HL-60 (cell line): ENCODE measurements at regions not wholly inside any gene's neighbourhood (a gene's known extent, or its start where the extent isn't known, plus 50 kb on each side); places are given as distances from the start of the nearest gene placed in this dataset.

Source experiments
- CTCF ChIP-seq: IDR thresholded peaks from one replicate; pipeline ENCODE4 v1.5.1; 2011; ENCODE audit warnings: low read length, control low read depth, inconsistent platforms; ENCODE audit not compliant: insufficient read depth
- GABPA ChIP-seq: IDR thresholded peaks from 2 replicates; pipeline ENCODE4 v1.6.1; 2012; ENCODE audit warnings: low read depth

GRCh38 chr2:117341690-117342089 is 472.8 kb upstream of the DDX18 start:
- TF ChIP-seq CTCF (no peak), GABPA (no peak)
